Midbrain (tissue), 1 donor: ENCODE measurements at regions not wholly inside any gene's neighbourhood (a gene's known extent, or its start where the extent isn't known, plus 50 kb on each side); places are given as distances from the start of the nearest gene placed in this dataset.
"Not testable (repeated sequence)": the region's sequence is repeated elsewhere in the genome, so short reads cannot be mapped to it uniquely, and the experiment has no call there.

Experiments used
- DNase-seq: peaks from one replicate; lab custom pipeline; 2025; lab: John Stamatoyannopoulos, UW

- DNase-seq, result no peak
Measured at GRCh38 chr9:30524311-30524710, 1860.1 kb upstream of the ACO1 start.

GRCh38 chr9:30534455-30534854 lies 1850.0 kb upstream of the ACO1 start:
- no peak for DNase-seq

GRCh38 chr9:30534896-30535295 lies 1849.5 kb upstream of the ACO1 start:
- DNase-seq, result no peak

GRCh38 chr9:30536494-30536893 lies 1847.9 kb upstream of the ACO1 start:
- no peak for DNase-seq

GRCh38 chr9:30539696-30540095 lies 1844.7 kb upstream of the ACO1 start:
- DNase-seq, result not testable (repeated sequence)

GRCh38 chr9:30574355-30575151 lies 1809.9 kb upstream of the ACO1 start:
- no peak for DNase-seq

GRCh38 chr9:30575218-30575617 lies 1809.2 kb upstream of the ACO1 start:
- DNase-seq, result no peak

GRCh38 chr9:30575691-30576090 lies 1808.8 kb upstream of the ACO1 start:
- DNase-seq, result no peak

- no peak for DNase-seq
Measured at GRCh38 chr9:30579810-30580209, 1804.6 kb upstream of the ACO1 start.

GRCh38 chr9:30582240-30582639 lies 1802.2 kb upstream of the ACO1 start:
- no peak for DNase-seq

GRCh38 chr9:30584559-30584958 lies 1799.9 kb upstream of the ACO1 start:
- DNase-seq, result no peak

- no peak for DNase-seq
Measured at GRCh38 chr9:30591461-30591860, 1793.0 kb upstream of the ACO1 start.

GRCh38 chr9:30597608-30598007 lies 1786.8 kb upstream of the ACO1 start:
- no peak for DNase-seq

- DNase-seq, result no peak
Measured at GRCh38 chr9:30605936-30606335, 1778.5 kb upstream of the ACO1 start.

- no peak for DNase-seq
Measured at GRCh38 chr9:30609713-30610112, 1774.7 kb upstream of the ACO1 start.

GRCh38 chr9:30616782-30617181 lies 1767.7 kb upstream of the ACO1 start:
- DNase-seq, result not testable (repeated sequence)

GRCh38 chr9:30622561-30622960 lies 1761.9 kb upstream of the ACO1 start:
- DNase-seq, result no peak

GRCh38 chr9:30628915-30629567 lies 1755.4 kb upstream of the ACO1 start:
- DNase-seq, result no peak

- DNase-seq, result no peak
Measured at GRCh38 chr9:30630459-30630858, 1754.0 kb upstream of the ACO1 start.

- DNase-seq, result not testable (repeated sequence)
Measured at GRCh38 chr9:30646639-30647038, 1737.8 kb upstream of the ACO1 start.

- DNase-seq, result no peak
Measured at GRCh38 chr9:30661925-30662324, 1722.5 kb upstream of the ACO1 start.

GRCh38 chr9:30670805-30671562 lies 1713.5 kb upstream of the ACO1 start:
- no peak for DNase-seq

- DNase-seq, result no peak
Measured at GRCh38 chr9:30673132-30673531, 1711.3 kb upstream of the ACO1 start.
